Adrenal gland (tissue), 5 donors: ENCODE measurements at regions not wholly inside any gene's neighbourhood (a gene's known extent, or its start where the extent isn't known, plus 50 kb on each side); places are given as distances from the start of the nearest gene placed in this dataset.

ENCODE experiments used
- POLR2A ChIP-seq, 2 donors: fragments of 450-650 bp; IDR thresholded peaks; one replicate each; pipeline ENCODE4 v1.6.1; 2017; ENCODE audit warnings: antibody characterized with exemption in 2 of 2, mild to moderate bottlenecking in 2 of 2, moderate library complexity in 1 of 2
- TF ChIP-seq, protein P1 (sequence below), 6 experiments: fragments of 450-650 bp in 4 of 6; fragments of 200-600 bp in 2 of 6; sonication (generic) in 1 of 6; IDR thresholded peaks; 1 replicate in 5 of 6; 2 replicates in 1 of 6; pipeline versions ENCODE4 v1.5.1 to v1.8.0; 2016 to 2021; ENCODE audit warnings: antibody characterized with exemption in 6 of 6, mild to moderate bottlenecking in 2 of 6, moderate library complexity in 1 of 6
- donor health status: DM: no; HTN: no; CAD: no.

- TF ChIP-seq, protein P1, sequence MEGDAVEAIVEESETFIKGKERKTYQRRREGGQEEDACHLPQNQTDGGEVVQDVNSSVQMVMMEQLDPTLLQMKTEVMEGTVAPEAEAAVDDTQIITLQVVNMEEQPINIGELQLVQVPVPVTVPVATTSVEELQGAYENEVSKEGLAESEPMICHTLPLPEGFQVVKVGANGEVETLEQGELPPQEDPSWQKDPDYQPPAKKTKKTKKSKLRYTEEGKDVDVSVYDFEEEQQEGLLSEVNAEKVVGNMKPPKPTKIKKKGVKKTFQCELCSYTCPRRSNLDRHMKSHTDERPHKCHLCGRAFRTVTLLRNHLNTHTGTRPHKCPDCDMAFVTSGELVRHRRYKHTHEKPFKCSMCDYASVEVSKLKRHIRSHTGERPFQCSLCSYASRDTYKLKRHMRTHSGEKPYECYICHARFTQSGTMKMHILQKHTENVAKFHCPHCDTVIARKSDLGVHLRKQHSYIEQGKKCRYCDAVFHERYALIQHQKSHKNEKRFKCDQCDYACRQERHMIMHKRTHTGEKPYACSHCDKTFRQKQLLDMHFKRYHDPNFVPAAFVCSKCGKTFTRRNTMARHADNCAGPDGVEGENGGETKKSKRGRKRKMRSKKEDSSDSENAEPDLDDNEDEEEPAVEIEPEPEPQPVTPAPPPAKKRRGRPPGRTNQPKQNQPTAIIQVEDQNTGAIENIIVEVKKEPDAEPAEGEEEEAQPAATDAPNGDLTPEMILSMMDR (IDR thresholded peaks at IDR 0.05): no peak
- TF ChIP-seq POLR2A (IDR thresholded peaks at IDR 0.05): no peak
These were observed 375.6 kb downstream of the ATP23 start for GRCh38 chr12:58316926-58317325.
